Medulla oblongata (tissue), 1 donor: ENCODE measurements at regions not wholly inside any gene's neighbourhood (a gene's known extent, or its start where the extent isn't known, plus 50 kb on each side); places are given as distances from the start of the nearest gene placed in this dataset.
"Not testable (repeated sequence)": the region's sequence is repeated elsewhere in the genome, so short reads cannot be mapped to it uniquely, and the experiment has no call there.

Experiments
- DNase-seq: peaks from one replicate; pipeline ENCODE4 v3.0.0-alpha.2; 2015; ENCODE audit errors: extremely low spot score

- DNase-seq = no peak
Observed at GRCh38 chr7:156384706-156385105, 255.9 kb upstream of the RNF32 start.

- DNase-seq = no peak
Observed at GRCh38 chr7:156383526-156383925, 257.0 kb upstream of the RNF32 start.

- no peak for DNase-seq
Observed at GRCh38 chr7:156380261-156380660, 260.3 kb upstream of the RNF32 start.

GRCh38 chr7:156379324-156380070 lies 261.1 kb upstream of the RNF32 start:
- DNase-seq = no peak

- peak; percentile 43 for DNase-seq
Observed at GRCh38 chr7:156378806-156379205, 261.8 kb upstream of the RNF32 start.

- DNase-seq = no peak
Observed at GRCh38 chr7:156376317-156376716, 264.3 kb upstream of the RNF32 start.

GRCh38 chr7:156374335-156374734 lies 266.2 kb upstream of the RNF32 start:
- DNase-seq = no peak

- DNase-seq = not testable (repeated sequence)
Observed at GRCh38 chr7:156369929-156370328, 270.6 kb upstream of the RNF32 start.

- DNase-seq = no peak
Observed at GRCh38 chr7:156368053-156368843, 272.3 kb upstream of the RNF32 start.

- no peak for DNase-seq
Observed at GRCh38 chr7:156363751-156364150, 276.8 kb upstream of the RNF32 start.

GRCh38 chr7:156360835-156361234 lies 279.7 kb upstream of the RNF32 start:
- no peak for DNase-seq

- no peak for DNase-seq
Observed at GRCh38 chr7:156356551-156356950, 284.0 kb upstream of the RNF32 start.

GRCh38 chr7:156353352-156353751 lies 287.2 kb upstream of the RNF32 start:
- DNase-seq = no peak

GRCh38 chr7:156347703-156348248 lies 292.8 kb upstream of the RNF32 start:
- not testable (repeated sequence) for DNase-seq

GRCh38 chr7:156347132-156347531 lies 293.4 kb upstream of the RNF32 start:
- no peak for DNase-seq

GRCh38 chr7:156344595-156344994 lies 296.0 kb upstream of the RNF32 start:
- no peak for DNase-seq

- no peak for DNase-seq
Observed at GRCh38 chr7:156334636-156335035, 305.9 kb upstream of the RNF32 start.

- no peak for DNase-seq
Observed at GRCh38 chr7:156327916-156328315, 312.7 kb upstream of the RNF32 start.

GRCh38 chr7:156327474-156327873 lies 313.1 kb upstream of the RNF32 start:
- DNase-seq = no peak

GRCh38 chr7:156324201-156324600 lies 316.4 kb upstream of the RNF32 start:
- no peak for DNase-seq

- DNase-seq = not testable (repeated sequence)
Observed at GRCh38 chr7:156321430-156321829, 319.1 kb upstream of the RNF32 start.

GRCh38 chr7:156318926-156319325 lies 321.6 kb upstream of the RNF32 start:
- no peak for DNase-seq

GRCh38 chr7:156318426-156318825 lies 322.1 kb upstream of the RNF32 start:
- no peak for DNase-seq
